T-helper 2 cell treated with Interferon-gamma antibody and Interleukin-4, amounts not matched to agents 5 μg/mL and 100 μg/mL, for 36 hours (primary cell): ENCODE measurements at regions not wholly inside any gene's neighbourhood (a gene's known extent, or its start where the extent isn't known, plus 50 kb on each side); places are given as distances from the start of the nearest gene placed in this dataset.
"Not testable (repeated sequence)": the region's sequence is repeated elsewhere in the genome, so short reads cannot be mapped to it uniquely, and the experiment has no call there.

Experiments used
- DNase-seq: peaks from one replicate; pipeline ENCODE4 v3.0.0; 2021; ENCODE audit warnings: low spot score
- H3K27ac Mint-ChIP-seq: one replicate; pipeline ENCODE4 v1.8.0; 2021; ENCODE audit warnings: mild to moderate bottlenecking, mixed read lengths
- H3K27me3 Mint-ChIP-seq: one replicate; pipeline ENCODE4 v1.8.0; 2021; ENCODE audit warnings: low read depth, mixed read lengths
- H3K36me3 Mint-ChIP-seq: one replicate; pipeline ENCODE4 v1.8.0; 2021; ENCODE audit warnings: low read depth, mixed read lengths
- H3K4me1 Mint-ChIP-seq: one replicate; pipeline ENCODE4 v1.8.0; 2021; ENCODE audit warnings: low read depth, mixed read lengths
- H3K4me3 Mint-ChIP-seq: one replicate; pipeline ENCODE4 v1.8.0; 2022; ENCODE audit warnings: mild to moderate bottlenecking, moderate library complexity, mixed read lengths
- H3K9me3 Mint-ChIP-seq: one replicate; pipeline ENCODE4 v1.8.0; 2021; ENCODE audit warnings: mixed read lengths

DNA sequence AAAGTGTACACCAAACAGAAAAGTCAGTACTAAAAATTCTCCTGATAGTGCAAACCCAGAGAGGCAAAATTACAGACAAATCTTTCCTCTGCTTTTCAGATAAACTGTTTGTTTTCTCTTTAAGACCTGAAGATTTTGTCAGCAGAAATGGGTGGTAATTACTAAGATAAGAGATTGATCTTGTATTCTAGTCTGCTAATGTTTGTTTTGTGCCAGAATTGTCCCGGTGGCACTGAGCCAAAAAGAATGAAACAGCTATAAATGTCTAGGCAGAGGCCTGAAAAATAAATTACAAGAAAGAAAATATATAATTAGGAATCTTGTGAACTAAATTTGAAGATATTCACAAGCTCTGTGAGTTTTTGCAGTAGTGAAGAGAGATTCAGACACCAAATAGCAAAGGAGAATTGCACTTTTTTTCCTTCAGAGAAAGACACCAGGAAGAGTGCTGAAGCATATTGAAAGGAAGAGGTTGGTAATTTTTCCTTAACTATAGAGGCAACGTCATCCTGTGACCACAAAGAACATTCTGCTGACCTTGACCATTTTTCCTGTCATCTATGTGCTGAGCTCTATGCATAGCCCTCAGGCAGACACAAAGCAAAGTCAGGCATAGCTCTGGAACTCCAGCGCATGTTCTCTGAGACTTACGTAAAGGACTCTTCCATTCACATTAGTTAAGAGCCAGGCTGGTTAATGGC is 314.5 kb upstream of the RASGEF1B start:
- no peak overlapping the region for H3K27ac Mint-ChIP-seq
- peaks cover 15% of the 10 kb centered on the region for H3K4me1 Mint-ChIP-seq
- H3K27me3 Mint-ChIP-seq: no peaks in the 10 kb centered on the region
- DNase-seq: no peak
- no peaks in the 10 kb centered on the region for H3K9me3 Mint-ChIP-seq
- H3K4me3 Mint-ChIP-seq: no peak overlapping the region
- H3K36me3 Mint-ChIP-seq: no peaks in the 10 kb centered on the region

DNA sequence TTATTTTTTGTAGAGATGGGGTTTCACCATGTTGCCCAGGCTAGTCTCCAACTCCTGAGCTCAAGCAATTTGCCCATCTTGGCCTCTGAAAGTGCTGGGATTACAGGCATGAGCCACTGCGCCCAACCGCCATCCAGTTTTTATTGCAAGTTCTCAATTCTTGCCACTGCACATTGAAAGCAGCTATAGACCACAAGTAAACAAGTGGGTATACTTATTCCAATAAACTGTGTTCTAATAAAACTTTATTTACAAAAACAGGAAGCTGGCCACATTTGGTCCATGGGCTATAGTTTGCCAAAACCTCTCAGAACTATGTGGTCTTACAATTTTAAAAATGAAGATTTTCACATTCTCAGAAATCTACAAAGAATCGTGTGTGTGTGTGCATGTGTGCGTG is 313.6 kb upstream of the RASGEF1B start:
- Mint-ChIP-seq H3K4me3 (no peak overlapping the region), H3K36me3 (no peaks in the 10 kb centered on the region), H3K27me3 (no peaks in the 10 kb centered on the region), H3K9me3 (no peaks in the 10 kb centered on the region), H3K27ac (no peak overlapping the region), H3K4me1 (peaks cover 15% of the 10 kb centered on the region)
- no peak for DNase-seq

DNA sequence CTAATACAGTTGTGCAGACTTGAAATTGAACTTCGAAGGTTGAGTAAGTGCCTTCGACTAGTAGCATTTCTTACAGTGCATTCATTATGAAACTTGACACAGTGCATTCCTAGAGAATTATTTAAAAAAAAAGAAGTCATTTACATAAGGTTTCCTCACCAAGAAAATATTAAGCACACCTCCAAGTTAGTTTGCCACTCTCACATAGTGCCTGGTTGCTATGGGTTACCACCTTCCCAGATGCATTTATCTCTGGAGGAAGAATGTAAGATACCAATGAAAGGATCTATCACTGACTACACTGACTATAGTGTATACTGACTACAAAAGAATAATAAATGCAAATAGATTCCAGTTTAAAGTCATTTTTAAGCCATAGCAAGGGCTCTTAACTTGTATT is 311.9 kb upstream of the RASGEF1B start:
- H3K27ac Mint-ChIP-seq: no peak overlapping the region
- no peak for DNase-seq
- H3K27me3 Mint-ChIP-seq: no peaks in the 10 kb centered on the region
- H3K4me3 Mint-ChIP-seq: no peak overlapping the region
- peaks cover 10% of the 10 kb centered on the region for H3K4me1 Mint-ChIP-seq
- H3K36me3 Mint-ChIP-seq: no peaks in the 10 kb centered on the region
- no peaks in the 10 kb centered on the region for H3K9me3 Mint-ChIP-seq

GRCh38 chr4:81781799-81782198 is 310.1 kb upstream of the RASGEF1B start:
- no peak overlapping the region for H3K27ac Mint-ChIP-seq
- no peaks in the 10 kb centered on the region for H3K9me3 Mint-ChIP-seq
- H3K4me3 Mint-ChIP-seq: no peak overlapping the region
- H3K27me3 Mint-ChIP-seq: no peaks in the 10 kb centered on the region
- H3K36me3 Mint-ChIP-seq: no peaks in the 10 kb centered on the region
- DNase-seq: no peak
- peaks cover 10% of the 10 kb centered on the region for H3K4me1 Mint-ChIP-seq

DNA sequence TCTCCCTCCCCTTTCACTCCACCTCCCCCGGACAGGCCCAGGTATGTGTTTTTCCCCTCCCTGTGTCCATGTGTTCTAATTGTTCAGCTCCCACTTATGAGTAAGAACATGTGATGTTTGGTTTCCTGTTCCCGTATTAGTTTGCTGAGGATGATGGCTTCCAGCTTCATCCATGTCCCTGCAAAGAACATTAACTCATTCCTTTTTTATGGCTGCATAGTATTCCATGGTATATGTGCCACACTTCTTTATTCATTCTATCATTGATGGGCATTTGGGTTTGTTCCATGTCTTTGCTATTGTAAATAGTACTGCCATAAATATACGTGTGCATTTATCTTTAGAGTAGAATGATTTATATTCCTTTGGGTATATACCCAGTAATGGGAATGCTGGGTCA is 306.0 kb upstream of the RASGEF1B start:
- not testable (repeated sequence) for H3K36me3 Mint-ChIP-seq, H3K4me1 Mint-ChIP-seq, DNase-seq, H3K27ac Mint-ChIP-seq, H3K4me3 Mint-ChIP-seq, H3K9me3 Mint-ChIP-seq, H3K27me3 Mint-ChIP-seq

GRCh38 chr4:81776794-81777193 is 305.1 kb upstream of the RASGEF1B start:
- DNase-seq: no peak
- no peaks in the 10 kb centered on the region for H3K4me1 Mint-ChIP-seq
- no peaks in the 10 kb centered on the region for H3K27me3 Mint-ChIP-seq
- H3K27ac Mint-ChIP-seq: no peak overlapping the region
- H3K4me3 Mint-ChIP-seq: no peak overlapping the region
- no peaks in the 10 kb centered on the region for H3K36me3 Mint-ChIP-seq
- no peaks in the 10 kb centered on the region for H3K9me3 Mint-ChIP-seq

GRCh38 chr4:81773557-81773956 is 301.9 kb upstream of the RASGEF1B start:
- no peaks in the 10 kb centered on the region for H3K36me3 Mint-ChIP-seq
- no peak overlapping the region for H3K4me3 Mint-ChIP-seq
- no peaks in the 10 kb centered on the region for H3K4me1 Mint-ChIP-seq
- no peaks in the 10 kb centered on the region for H3K27me3 Mint-ChIP-seq
- DNase-seq: no peak
- no peak overlapping the region for H3K27ac Mint-ChIP-seq
- H3K9me3 Mint-ChIP-seq: no peaks in the 10 kb centered on the region

DNA sequence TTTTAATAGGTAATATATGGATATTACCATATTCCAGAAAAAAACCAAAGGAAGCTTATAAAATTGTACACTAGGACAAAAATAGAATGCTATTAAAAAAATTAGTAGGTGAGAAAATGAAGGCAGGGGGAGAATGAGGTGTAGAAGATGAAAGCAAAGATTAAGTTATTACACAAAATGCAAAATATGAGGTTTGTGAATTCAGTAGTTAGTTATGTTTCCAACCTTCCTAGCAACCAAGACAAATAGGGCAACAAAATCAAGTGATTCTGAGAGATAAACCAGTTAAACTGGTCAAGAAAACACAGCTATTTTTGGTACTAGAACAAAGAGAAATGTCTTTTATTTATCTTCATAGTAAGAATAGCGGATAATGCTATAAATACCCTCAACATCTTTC is 300.0 kb upstream of the RASGEF1B start:
- Mint-ChIP-seq H3K27me3 (no peaks in the 10 kb centered on the region), H3K27ac (no peak overlapping the region), H3K4me3 (no peak overlapping the region), H3K36me3 (no peaks in the 10 kb centered on the region), H3K4me1 (no peaks in the 10 kb centered on the region), H3K9me3 (no peaks in the 10 kb centered on the region)
- DNase-seq: no peak

DNA sequence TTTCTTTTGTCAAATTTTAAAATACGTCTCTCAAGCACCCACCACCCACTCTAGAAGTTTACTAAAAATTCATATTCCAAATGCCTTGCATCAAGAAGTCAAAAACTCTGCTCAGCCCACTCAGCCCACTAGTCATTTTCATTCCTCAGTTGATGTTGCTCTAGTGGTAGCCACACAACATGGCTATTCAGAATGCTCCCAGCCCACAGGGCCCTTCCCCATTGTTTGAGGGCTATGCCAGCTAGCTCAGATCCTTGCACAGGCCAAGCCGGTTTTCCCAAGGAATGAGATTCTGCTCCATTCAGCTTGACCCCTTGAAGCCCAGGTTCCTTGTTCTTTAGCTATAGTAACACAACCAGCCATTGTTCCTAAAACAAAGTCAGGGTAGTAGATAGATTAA is 297.5 kb upstream of the RASGEF1B start:
- Mint-ChIP-seq H3K4me3 (no peak overlapping the region), H3K4me1 (no peaks in the 10 kb centered on the region), H3K27me3 (no peaks in the 10 kb centered on the region)

GRCh38 chr4:81758574-81759264 is 287.0 kb upstream of the RASGEF1B start:
- Mint-ChIP-seq H3K4me3 (no peak overlapping the region), H3K36me3 (no peaks in the 10 kb centered on the region), H3K27ac (no peak overlapping the region), H3K27me3 (no peaks in the 10 kb centered on the region), H3K4me1 (peaks cover 4% of the 10 kb centered on the region), H3K9me3 (no peaks in the 10 kb centered on the region)
- no peak for DNase-seq

More for the DNA sequence above, 297.5 kb upstream of the RASGEF1B start:
- H3K9me3 Mint-ChIP-seq: no peaks in the 10 kb centered on the region
- DNase-seq: no peak
- no peak overlapping the region for H3K27ac Mint-ChIP-seq
- H3K36me3 Mint-ChIP-seq: no peaks in the 10 kb centered on the region

DNA sequence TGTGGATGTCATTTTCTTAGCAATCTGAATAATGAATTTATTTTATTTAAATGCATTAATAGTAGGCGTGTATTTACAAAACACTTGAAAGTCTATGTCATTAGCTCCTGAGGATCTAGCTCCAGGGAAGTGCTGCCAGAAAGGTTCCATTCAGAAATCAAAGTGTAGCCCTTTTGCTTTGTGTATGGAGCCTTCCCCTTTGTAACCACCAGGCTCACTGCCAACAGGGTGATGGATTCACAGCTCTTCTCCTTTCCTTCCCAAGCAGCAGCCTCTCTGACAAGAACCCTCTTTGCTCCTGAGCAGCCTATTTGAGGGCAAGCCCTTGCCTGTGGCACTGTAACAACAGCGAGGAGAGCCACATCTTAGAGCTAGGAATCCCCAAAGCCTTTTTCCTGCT is 286.0 kb upstream of the RASGEF1B start:
- H3K4me1 Mint-ChIP-seq: peaks cover 4% of the 10 kb centered on the region
- no peaks in the 10 kb centered on the region for H3K9me3 Mint-ChIP-seq
- H3K27me3 Mint-ChIP-seq: no peaks in the 10 kb centered on the region
- DNase-seq: no peak
- H3K27ac Mint-ChIP-seq: no peak overlapping the region
- no peak overlapping the region for H3K4me3 Mint-ChIP-seq
- H3K36me3 Mint-ChIP-seq: no peaks in the 10 kb centered on the region

DNA sequence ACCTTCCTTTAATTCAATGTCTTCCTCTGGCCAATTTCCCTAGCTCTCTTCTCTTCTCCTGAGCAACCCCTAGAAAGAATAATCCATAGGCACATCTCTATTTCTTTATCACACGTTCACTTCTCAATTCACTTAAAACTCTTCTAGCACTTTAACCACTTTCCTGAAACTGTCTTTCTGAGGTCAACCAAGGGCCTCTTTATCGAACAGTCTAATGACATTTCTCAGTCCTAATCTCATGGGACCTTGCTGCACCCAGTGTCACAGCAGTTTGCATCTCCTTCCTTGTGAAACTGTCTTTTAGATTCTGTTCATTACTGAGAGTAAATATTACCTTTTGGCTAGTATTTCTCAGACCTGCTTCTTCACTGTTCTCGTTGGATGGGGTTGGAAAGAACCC is 285.3 kb upstream of the RASGEF1B start:
- H3K4me1 Mint-ChIP-seq: peaks cover 4% of the 10 kb centered on the region
- no peak for DNase-seq
- no peaks in the 10 kb centered on the region for H3K36me3 Mint-ChIP-seq
- H3K9me3 Mint-ChIP-seq: no peaks in the 10 kb centered on the region
- no peak overlapping the region for H3K4me3 Mint-ChIP-seq
- no peaks in the 10 kb centered on the region for H3K27me3 Mint-ChIP-seq
- H3K27ac Mint-ChIP-seq: no peak overlapping the region

DNA sequence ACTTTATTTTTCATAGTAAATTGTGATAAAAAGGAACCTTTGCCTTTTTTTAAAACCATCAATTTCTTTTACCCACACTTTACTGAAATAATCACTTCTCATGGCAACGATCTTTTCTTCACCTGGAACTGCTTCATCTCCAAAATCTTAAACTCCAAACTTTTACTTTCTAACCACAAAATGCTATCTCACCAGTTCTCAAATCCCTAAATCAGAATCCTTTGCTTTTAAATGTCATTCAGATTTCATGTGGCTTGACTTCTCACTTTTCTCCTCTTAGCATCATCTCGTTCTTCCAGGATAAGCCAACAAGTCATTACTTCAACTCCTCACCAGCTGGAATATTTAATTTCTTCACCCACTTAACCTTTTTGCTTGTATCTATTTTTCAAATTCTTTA is 284.3 kb upstream of the RASGEF1B start:
- no peak overlapping the region for H3K4me3 Mint-ChIP-seq
- peaks cover 4% of the 10 kb centered on the region for H3K4me1 Mint-ChIP-seq
- H3K27me3 Mint-ChIP-seq: no peaks in the 10 kb centered on the region
- H3K9me3 Mint-ChIP-seq: no peaks in the 10 kb centered on the region
- H3K36me3 Mint-ChIP-seq: no peaks in the 10 kb centered on the region
- H3K27ac Mint-ChIP-seq: no peak overlapping the region
- DNase-seq: no peak

- Mint-ChIP-seq H3K4me1 (peaks cover 4% of the 10 kb centered on the region), H3K9me3 (no peaks in the 10 kb centered on the region), H3K36me3 (no peaks in the 10 kb centered on the region), H3K27me3 (no peaks in the 10 kb centered on the region), H3K4me3 (no peak overlapping the region), H3K27ac (no peak overlapping the region)
- no peak for DNase-seq
These were observed 282.5 kb upstream of the RASGEF1B start for GRCh38 chr4:81754169-81754568.
